Mesenchymal stem cell (in vitro differentiated cells and primary cell): ENCODE measurements at regions not wholly inside any gene's neighbourhood (a gene's known extent, or its start where the extent isn't known, plus 50 kb on each side); places are given as distances from the start of the nearest gene placed in this dataset.

Experiments
- DNase-seq: peaks from one replicate; pipeline ENCODE4 v3.0.0-alpha.2; 2013
- H2AFZ ChIP-seq: one replicate; pipeline ENCODE4 v1.6.1; 2013; ENCODE audit warnings: low read depth, mild to moderate bottlenecking, control low read depth, inconsistent platforms, low read length, moderate library complexity
- H2AK5ac ChIP-seq: 2 replicates; pipeline ENCODE4 v1.6.1; 2013; ENCODE audit warnings: low read length, moderate library complexity, mild to moderate bottlenecking, inconsistent platforms; ENCODE audit not compliant: severe bottlenecking
- H2BK120ac ChIP-seq: one replicate; pipeline ENCODE4 v1.6.1; 2013; ENCODE audit warnings: low read depth, mild to moderate bottlenecking, inconsistent platforms, low read length, moderate library complexity
- H2BK12ac ChIP-seq, 2 experiments: one replicate each; pipeline ENCODE4 v1.6.1; 2013; ENCODE audit warnings: inconsistent platforms in 2 of 2, low read length in 2 of 2, mild to moderate bottlenecking in 2 of 2, moderate library complexity in 2 of 2, control low read depth in 1 of 2
- H2BK15ac ChIP-seq: one replicate; pipeline ENCODE4 v1.6.1; 2013; ENCODE audit warnings: mild to moderate bottlenecking, low read depth, inconsistent platforms; ENCODE audit not compliant: poor library complexity, severe bottlenecking
- H2BK5ac ChIP-seq: 2 replicates; pipeline ENCODE4 v1.6.1; 2013; ENCODE audit warnings: low read depth, mild to moderate bottlenecking, low read length, control low read depth, inconsistent platforms; ENCODE audit not compliant: poor library complexity, severe bottlenecking
- H3K14ac ChIP-seq, 2 experiments: one replicate each; pipeline ENCODE4 v1.6.1; 2013; ENCODE audit warnings: inconsistent platforms in 2 of 2, low read length in 2 of 2, control low read depth in 1 of 2, mild to moderate bottlenecking in 1 of 2, moderate library complexity in 1 of 2
- H3K18ac ChIP-seq, 2 experiments: one replicate each; pipeline ENCODE4 v1.6.1; 2013; ENCODE audit warnings: inconsistent platforms in 2 of 2, low read length in 2 of 2, control low read depth in 1 of 2, low read depth in 1 of 2, mild to moderate bottlenecking in 1 of 2
- H3K23ac ChIP-seq, 2 experiments: one replicate each; pipeline ENCODE4 v1.6.1; 2013; ENCODE audit warnings: inconsistent platforms in 2 of 2, low read length in 2 of 2, mild to moderate bottlenecking in 2 of 2, moderate library complexity in 2 of 2, control low read depth in 1 of 2
- H3K27ac ChIP-seq: 2 replicates; pipeline ENCODE4 v1.5.1; 2013; ENCODE audit warnings: mild to moderate bottlenecking, moderate library complexity, low read length, control low read depth, inconsistent platforms; ENCODE audit not compliant: poor library complexity, severe bottlenecking
- H3K27me3 ChIP-seq, 2 experiments: 2 replicates each; pipeline versions ENCODE4 v1.6.1 to v1.7.0; 2013; ENCODE audit warnings: low read length in 2 of 2, mild to moderate bottlenecking in 2 of 2, moderate library complexity in 2 of 2, control low read depth in 1 of 2, inconsistent platforms in 1 of 2; ENCODE audit not compliant: control insufficient read depth in 1 of 2, insufficient read depth in 1 of 2
- H3K36me3 ChIP-seq, 2 experiments: 2 replicates each; pipeline versions ENCODE4 v1.6.1 to v1.7.0; 2013; ENCODE audit warnings: low read length in 2 of 2, control low read depth in 1 of 2, inconsistent platforms in 1 of 2, low read depth in 1 of 2, mild to moderate bottlenecking in 1 of 2; ENCODE audit not compliant: insufficient read depth in 2 of 2, control insufficient read depth in 1 of 2
- H3K4ac ChIP-seq, 2 experiments: one replicate each; pipeline ENCODE4 v1.6.1; 2013; ENCODE audit warnings: inconsistent platforms in 2 of 2, low read length in 2 of 2, mild to moderate bottlenecking in 2 of 2, moderate library complexity in 2 of 2, control low read depth in 1 of 2, low read depth in 1 of 2
- H3K4me1 ChIP-seq: 2 replicates; pipeline ENCODE4 v1.6.1; 2013; ENCODE audit warnings: low read depth, low read length, control low read depth; ENCODE audit not compliant: control insufficient read depth, insufficient read depth
- H3K4me2 ChIP-seq: 2 replicates; pipeline ENCODE4 v1.6.1; 2013; ENCODE audit warnings: low read length, mild to moderate bottlenecking, inconsistent platforms; ENCODE audit not compliant: poor library complexity, severe bottlenecking
- H3K4me3 ChIP-seq, 2 experiments: 2 replicates each; pipeline versions ENCODE4 v1.5.1 to v1.7.0; 2013; ENCODE audit warnings: low read length in 2 of 2, mild to moderate bottlenecking in 2 of 2, control low read depth in 1 of 2, low read depth in 1 of 2; ENCODE audit not compliant: insufficient read depth in 1 of 2
- H3K79me1 ChIP-seq: replicated peaks from 2 replicates; pipeline ENCODE4 v1.6.1; 2013; ENCODE audit warnings: mild to moderate bottlenecking, control low read depth, low read length, inconsistent platforms; ENCODE audit not compliant: poor library complexity, severe bottlenecking
- H3K9ac ChIP-seq: 2 replicates; pipeline ENCODE4 v1.7.0; 2013; ENCODE audit warnings: mild to moderate bottlenecking, low read length, moderate library complexity
- H3K9me3 ChIP-seq: 2 replicates; pipeline ENCODE4 v1.7.0; 2013; ENCODE audit warnings: mild to moderate bottlenecking, low read length; ENCODE audit not compliant: control insufficient read depth
- H4K8ac ChIP-seq: one replicate; pipeline ENCODE4 v1.6.1; 2013; ENCODE audit warnings: inconsistent platforms, mild to moderate bottlenecking, low read length, moderate library complexity
- H4K91ac ChIP-seq: one replicate; pipeline ENCODE4 v1.6.1; 2013; ENCODE audit warnings: mild to moderate bottlenecking, low read length, inconsistent platforms
- WGBS: methylation state at CpG from one replicate; pipeline ENCODE4 v1.1.7; 2013; ENCODE audit warnings: mixed read lengths; 5-methylcytosine and 5-hydroxymethylcytosine counted together

DNA sequence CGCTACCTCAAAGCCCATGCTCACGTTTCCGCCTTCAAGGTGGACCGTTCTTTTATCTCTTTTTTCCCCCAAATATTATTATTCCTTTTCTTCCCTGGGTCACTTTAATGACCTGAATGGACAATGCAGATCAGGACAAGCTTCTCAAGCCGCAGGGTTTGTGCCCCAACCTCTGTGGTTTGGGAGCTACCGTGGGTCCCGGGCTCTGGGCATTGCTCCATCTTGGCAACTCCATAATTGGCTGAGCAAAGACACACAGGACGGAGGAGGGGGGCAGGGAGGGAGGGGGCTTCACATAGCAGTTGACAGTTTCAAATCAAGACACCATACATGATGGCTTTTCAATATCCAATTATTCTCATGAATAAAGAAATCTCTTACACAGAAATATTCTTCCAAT lies 308.1 kb upstream of the FZD8 start:
- no peaks in the 10 kb centered on the region for H3K27me3 ChIP-seq
- no peak overlapping the region for H4K8ac ChIP-seq

GRCh38 chr10:35949811-35950211 lies 307.7 kb upstream of the FZD8 start:
- Histone ChIP-seq H2AFZ (no peak overlapping the region), H4K91ac (no peak overlapping the region), H3K14ac (no peak overlapping the region), H2AK5ac (no peak overlapping the region), H3K27ac (no peak overlapping the region), H3K4me1 (no peaks in the 10 kb centered on the region), H4K8ac (no peak overlapping the region), H2BK120ac (no peak overlapping the region), H2BK5ac (no peak overlapping the region), H3K9me3 (no peaks in the 10 kb centered on the region), H3K4ac (no peak overlapping the region), H3K23ac (no peak overlapping the region), H3K18ac (no peak overlapping the region), H3K27me3 (no peaks in the 10 kb centered on the region), H3K9ac (no peak overlapping the region), H2BK15ac (no peak overlapping the region), H2BK12ac (no peak overlapping the region), H3K36me3 (no peaks in the 10 kb centered on the region), H3K4me3 (no peak overlapping the region), H3K79me1 (no peaks in the 10 kb centered on the region), H3K4me2 (no peak overlapping the region)
- no peak for DNase-seq
- 89% methylated on average over 5 of the region's 5 CpGs for WGBS

More for the DNA sequence above, 308.1 kb upstream of the FZD8 start:
- H3K27ac ChIP-seq, result no peak overlapping the region
- H3K36me3 ChIP-seq, result no peaks in the 10 kb centered on the region
- no peak overlapping the region for H2BK15ac ChIP-seq
- H2BK120ac ChIP-seq, result no peak overlapping the region
- H2BK12ac ChIP-seq, result no peak overlapping the region
- no peak for DNase-seq
- no peaks in the 10 kb centered on the region for H3K4me1 ChIP-seq
- H3K4me2 ChIP-seq, result no peak overlapping the region
- no peak overlapping the region for H3K23ac ChIP-seq
- no peak overlapping the region for H2BK5ac ChIP-seq
- H2AFZ ChIP-seq, result no peak overlapping the region
- no peak overlapping the region for H2AK5ac ChIP-seq
- no peak overlapping the region for H3K4me3 ChIP-seq
- H3K9ac ChIP-seq, result no peak overlapping the region
- no peak overlapping the region for H3K4ac ChIP-seq
- no peak overlapping the region for H4K91ac ChIP-seq
- no peak overlapping the region for H3K14ac ChIP-seq
- H3K18ac ChIP-seq, result no peak overlapping the region
- H3K79me1 ChIP-seq, result no peaks in the 10 kb centered on the region
- H3K9me3 ChIP-seq, result no peaks in the 10 kb centered on the region
- 91% methylated on average over 7 of the region's 8 CpGs for WGBS

- Histone ChIP-seq H3K9ac (no peak overlapping the region), H3K4me1 (peaks cover 2% of the 10 kb centered on the region), H2BK15ac (no peak overlapping the region), H2BK12ac (peak overlapping the region in 1 of 2 experiments; percentile 1), H3K14ac (no peak overlapping the region), H3K23ac (no peak overlapping the region), H2AFZ (no peak overlapping the region), H3K27ac (no peak overlapping the region), H3K79me1 (no peaks in the 10 kb centered on the region), H4K91ac (no peak overlapping the region), H3K4me2 (no peak overlapping the region), H2BK120ac (no peak overlapping the region), H3K9me3 (no peaks in the 10 kb centered on the region), H3K36me3 (no peaks in the 10 kb centered on the region), H4K8ac (no peak overlapping the region), H3K4ac (no peak overlapping the region), H3K27me3 (no peaks in the 10 kb centered on the region), H3K18ac (peak overlapping the region in 1 of 2 experiments; percentile 16), H2AK5ac (no peak overlapping the region), H2BK5ac (no peak overlapping the region), H3K4me3 (no peak overlapping the region)
- 100% methylated on average over 2 of the region's 3 CpGs for WGBS
- peak; percentile 54 for DNase-seq
These were observed 304.5 kb upstream of the FZD8 start for GRCh38 chr10:35946556-35946955.

DNA sequence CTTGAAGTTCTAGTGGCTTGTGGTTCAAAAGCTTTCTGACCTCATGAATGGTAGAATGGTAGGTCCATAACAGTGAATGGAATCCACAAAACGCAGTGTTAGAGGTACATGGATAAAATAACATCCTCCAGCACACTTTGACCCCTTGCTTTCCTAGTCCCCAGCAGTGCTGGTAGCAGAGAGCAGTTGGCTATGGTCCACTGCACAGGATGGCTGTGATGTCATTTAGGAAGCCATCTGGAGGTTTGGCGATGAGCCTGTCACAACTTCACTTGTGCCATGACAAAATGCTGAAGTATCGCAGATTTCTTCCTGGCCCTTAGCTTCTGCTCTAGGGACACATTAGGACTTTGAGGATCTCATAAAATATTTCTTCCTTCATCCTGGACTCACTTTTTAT lies 300.0 kb upstream of the FZD8 start:
- Histone ChIP-seq H3K9me3 (no peaks in the 10 kb centered on the region), H3K27me3 (no peaks in the 10 kb centered on the region), H2AFZ (no peak overlapping the region), H2AK5ac (no peak overlapping the region), H3K27ac (no peak overlapping the region), H3K18ac (peak overlapping the region in 1 of 2 experiments; percentile 71), H4K91ac (peak overlapping the region; percentile 41), H2BK5ac (no peak overlapping the region), H3K4ac (no peak overlapping the region), H3K23ac (no peak overlapping the region), H3K4me3 (no peak overlapping the region), H2BK12ac (peak overlapping the region in 1 of 2 experiments; percentile 37), H3K4me2 (no peak overlapping the region), H3K14ac (no peak overlapping the region), H2BK120ac (no peak overlapping the region), H3K4me1 (peaks cover 6% of the 10 kb centered on the region), H3K79me1 (no peaks in the 10 kb centered on the region), H4K8ac (no peak overlapping the region), H3K36me3 (no peaks in the 10 kb centered on the region), H3K9ac (no peak overlapping the region), H2BK15ac (no peak overlapping the region)
- 76% methylated on average over 3 of the region's 3 CpGs for WGBS
- DNase-seq, result no peak
